Mesothelial cell of epicardium (in vitro differentiated cells): ENCODE measurements at regions not wholly inside any gene's neighbourhood (a gene's known extent, or its start where the extent isn't known, plus 50 kb on each side); places are given as distances from the start of the nearest gene placed in this dataset.

Experiments
- DNase-seq, 2 experiments: peaks; one replicate each; pipeline ENCODE4 v3.0.0; 2021; ENCODE audit warnings: low spot score in 2 of 2; ENCODE audit not compliant: unreplicated experiment in 2 of 2
- H3K27ac Mint-ChIP-seq: 2 replicates; pipeline ENCODE4 v1.8.0; 2021; ENCODE audit warnings: mixed read lengths
- H3K27me3 Mint-ChIP-seq: 2 replicates; pipeline ENCODE4 v1.8.0; 2021; ENCODE audit warnings: low read depth, mixed read lengths
- H3K36me3 Mint-ChIP-seq: 2 replicates; pipeline ENCODE4 v1.8.0; 2021; ENCODE audit warnings: mixed read lengths
- H3K4me1 Mint-ChIP-seq: 2 replicates; pipeline ENCODE4 v1.8.0; 2021; ENCODE audit warnings: mixed read lengths
- H3K4me3 Mint-ChIP-seq: 2 replicates; pipeline ENCODE4 v1.8.0; 2021; ENCODE audit warnings: mild to moderate bottlenecking, moderate library complexity, mixed read lengths
- H3K9me3 Mint-ChIP-seq: 2 replicates; pipeline ENCODE4 v1.8.0; 2021; ENCODE audit warnings: mixed read lengths
- CTCF ChIP-seq: fragments of 200-600 bp; sonication (generic); IDR thresholded peaks from one replicate; pipeline ENCODE4 v1.5.0; 2021; ENCODE audit warnings: antibody characterized with exemption; ENCODE audit not compliant: unreplicated experiment

GRCh38 chr16:7962091-7962879 lies 628.0 kb downstream of the TMEM114 start:
- Mint-ChIP-seq H3K27ac (no peak overlapping the region), H3K4me3 (no peak overlapping the region), H3K36me3 (no peaks in the 10 kb centered on the region), H3K27me3 (peaks cover 5% of the 10 kb centered on the region), H3K4me1 (no peaks in the 10 kb centered on the region), H3K9me3 (no peaks in the 10 kb centered on the region)
- no peak for DNase-seq
- TF ChIP-seq CTCF: no peak

- no peaks in the 10 kb centered on the region for H3K36me3 Mint-ChIP-seq
- no peak overlapping the region for H3K27ac Mint-ChIP-seq
- H3K4me1 Mint-ChIP-seq: no peaks in the 10 kb centered on the region
Observed at GRCh38 chr16:7957151-7957550, 624.5 kb downstream of the RBFOX1 start.

GRCh38 chr16:7953360-7953759 lies 620.7 kb downstream of the RBFOX1 start:
- TF ChIP-seq CTCF: no peak
- peaks cover 4% of the 10 kb centered on the region for H3K9me3 Mint-ChIP-seq
- H3K4me3 Mint-ChIP-seq: no peak overlapping the region
- H3K36me3 Mint-ChIP-seq: no peaks in the 10 kb centered on the region
- DNase-seq: no peak
- H3K27ac Mint-ChIP-seq: no peak overlapping the region
- no peaks in the 10 kb centered on the region for H3K4me1 Mint-ChIP-seq
- H3K27me3 Mint-ChIP-seq: no peaks in the 10 kb centered on the region

More at GRCh38 chr16:7957151-7957550, 624.5 kb downstream of the RBFOX1 start:
- no peak overlapping the region for H3K4me3 Mint-ChIP-seq
- no peak for TF ChIP-seq CTCF
- peaks cover 4% of the 10 kb centered on the region for H3K9me3 Mint-ChIP-seq
- peaks cover 3% of the 10 kb centered on the region for H3K27me3 Mint-ChIP-seq
- DNase-seq: no peak

- DNase-seq: no peak
- no peak overlapping the region for H3K27ac Mint-ChIP-seq
- TF ChIP-seq CTCF: no peak
- no peaks in the 10 kb centered on the region for H3K9me3 Mint-ChIP-seq
- H3K27me3 Mint-ChIP-seq: no peaks in the 10 kb centered on the region
- no peaks in the 10 kb centered on the region for H3K4me1 Mint-ChIP-seq
- H3K4me3 Mint-ChIP-seq: no peak overlapping the region
- H3K36me3 Mint-ChIP-seq: no peaks in the 10 kb centered on the region
Observed at GRCh38 chr16:7946142-7946541, 613.5 kb downstream of the RBFOX1 start.

- no peaks in the 10 kb centered on the region for H3K36me3 Mint-ChIP-seq
- no peak overlapping the region for H3K27ac Mint-ChIP-seq
- DNase-seq: no peak
- H3K4me3 Mint-ChIP-seq: no peak overlapping the region
- H3K27me3 Mint-ChIP-seq: peaks cover 2% of the 10 kb centered on the region
- H3K4me1 Mint-ChIP-seq: no peaks in the 10 kb centered on the region
- TF ChIP-seq CTCF: no peak
- H3K9me3 Mint-ChIP-seq: peaks cover 4% of the 10 kb centered on the region
Observed at GRCh38 chr16:7938175-7938574, 605.5 kb downstream of the RBFOX1 start.
